ENCODE measurements at regions not wholly inside any gene's neighbourhood (a gene's known extent, or its start where the extent isn't known, plus 50 kb on each side); places are given as distances from the start of the nearest gene placed in this dataset.

DNA sequence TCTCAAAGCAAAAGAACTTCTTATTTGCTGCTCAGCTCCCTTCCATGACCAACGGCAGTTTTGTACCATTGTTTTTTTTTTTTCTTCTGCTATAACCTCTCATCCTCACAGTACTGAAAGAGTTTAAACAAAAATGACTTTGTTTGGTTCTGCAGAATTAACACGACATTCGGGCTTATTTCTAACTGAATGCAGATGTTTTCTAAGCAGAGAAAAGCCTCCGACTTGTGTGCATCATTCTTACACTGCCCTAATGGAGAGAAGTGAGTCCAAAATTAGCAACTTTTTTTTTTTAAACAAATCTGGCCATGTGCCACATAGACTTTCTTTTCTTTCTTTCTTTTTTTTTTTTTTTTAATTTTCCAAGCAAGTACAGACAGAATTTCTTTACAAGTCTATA, 382.7 kb downstream of the HDGFL1 start:
- no peak overlapping the region for H3K4me3 ChIP-seq (ENCODE audit: low read length)
- DNase-seq (ENCODE audit: low read depth) = peak; percentile 25
- TF ChIP-seq, protein P1, sequence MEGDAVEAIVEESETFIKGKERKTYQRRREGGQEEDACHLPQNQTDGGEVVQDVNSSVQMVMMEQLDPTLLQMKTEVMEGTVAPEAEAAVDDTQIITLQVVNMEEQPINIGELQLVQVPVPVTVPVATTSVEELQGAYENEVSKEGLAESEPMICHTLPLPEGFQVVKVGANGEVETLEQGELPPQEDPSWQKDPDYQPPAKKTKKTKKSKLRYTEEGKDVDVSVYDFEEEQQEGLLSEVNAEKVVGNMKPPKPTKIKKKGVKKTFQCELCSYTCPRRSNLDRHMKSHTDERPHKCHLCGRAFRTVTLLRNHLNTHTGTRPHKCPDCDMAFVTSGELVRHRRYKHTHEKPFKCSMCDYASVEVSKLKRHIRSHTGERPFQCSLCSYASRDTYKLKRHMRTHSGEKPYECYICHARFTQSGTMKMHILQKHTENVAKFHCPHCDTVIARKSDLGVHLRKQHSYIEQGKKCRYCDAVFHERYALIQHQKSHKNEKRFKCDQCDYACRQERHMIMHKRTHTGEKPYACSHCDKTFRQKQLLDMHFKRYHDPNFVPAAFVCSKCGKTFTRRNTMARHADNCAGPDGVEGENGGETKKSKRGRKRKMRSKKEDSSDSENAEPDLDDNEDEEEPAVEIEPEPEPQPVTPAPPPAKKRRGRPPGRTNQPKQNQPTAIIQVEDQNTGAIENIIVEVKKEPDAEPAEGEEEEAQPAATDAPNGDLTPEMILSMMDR (conservative IDR thresholded peaks at IDR 0.05; ENCODE audit: low read length) = no peak

DNA sequence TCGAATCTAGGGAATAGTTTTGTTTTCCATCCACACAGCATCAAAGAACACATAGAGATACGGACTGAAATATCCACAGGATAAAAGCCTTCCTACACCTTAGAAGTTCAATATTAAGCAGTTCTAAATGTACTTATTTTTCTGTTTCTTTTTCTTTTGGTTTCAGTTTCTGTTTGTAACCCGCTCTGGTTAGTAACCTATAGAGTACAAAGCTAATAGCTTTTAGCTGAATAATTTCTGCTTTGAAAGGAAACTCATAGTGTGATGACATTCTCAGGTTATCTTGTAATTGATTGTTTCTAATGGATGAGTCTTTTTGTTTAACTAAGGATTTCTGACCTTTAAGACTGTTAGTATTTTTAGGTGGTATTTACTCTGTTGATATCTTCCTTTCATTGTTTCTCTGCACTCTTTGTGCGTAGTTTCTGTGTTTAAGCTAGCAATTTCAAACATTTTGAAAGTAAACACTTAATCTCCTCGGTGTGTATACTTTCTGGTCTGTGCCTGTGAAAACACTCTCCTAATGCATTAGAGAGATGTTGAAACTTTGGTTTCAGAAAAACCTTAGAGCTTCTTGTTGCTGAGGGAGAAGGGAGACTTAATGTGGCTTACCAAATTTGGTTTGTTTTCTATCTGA, 385.5 kb downstream of the HDGFL1 start:
- DNase-seq (ENCODE audit: low read depth) = no peak
- TF ChIP-seq, protein P1 (conservative IDR thresholded peaks at IDR 0.05; ENCODE audit: low read length) = no peak
- peak overlapping the region; percentile 11 for H3K4me3 ChIP-seq (ENCODE audit: low read length)

DNA sequence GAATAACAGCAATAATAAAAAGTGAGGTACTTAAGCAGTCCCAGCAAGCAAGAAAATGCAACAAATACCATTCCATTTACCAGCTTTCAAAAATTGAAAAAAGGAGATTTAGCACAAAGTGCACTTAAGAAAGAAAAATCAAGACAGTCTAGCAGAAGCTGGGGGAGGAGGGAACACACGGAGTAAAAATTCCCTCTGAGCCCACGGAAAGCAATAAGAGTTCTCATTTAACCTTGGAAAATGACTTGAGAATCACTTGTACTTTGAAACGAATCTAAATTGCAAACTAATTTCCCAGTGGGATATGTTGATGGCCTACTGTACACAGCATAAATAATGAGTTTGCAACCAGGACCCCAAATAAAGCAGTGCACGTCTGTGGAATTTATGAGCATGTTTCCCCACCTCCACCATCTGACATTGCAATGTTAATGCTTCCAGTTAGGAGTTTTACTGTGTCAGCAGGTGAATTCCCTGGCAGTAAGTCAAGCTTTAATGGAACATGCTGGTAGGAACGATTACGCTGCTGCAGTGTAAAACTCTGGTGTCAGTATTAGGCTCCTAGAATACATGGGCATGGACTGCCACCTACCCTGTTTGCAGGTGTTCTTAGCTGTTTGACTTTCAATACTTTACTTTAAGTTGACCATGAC, 386.8 kb downstream of the HDGFL1 start:
- TF ChIP-seq, protein P1 (conservative IDR thresholded peaks at IDR 0.05; ENCODE audit: low read length) = no peak
- no peak for DNase-seq (ENCODE audit: low read depth)
- H3K4me3 ChIP-seq (ENCODE audit: low read length) = no peak overlapping the region

DNA sequence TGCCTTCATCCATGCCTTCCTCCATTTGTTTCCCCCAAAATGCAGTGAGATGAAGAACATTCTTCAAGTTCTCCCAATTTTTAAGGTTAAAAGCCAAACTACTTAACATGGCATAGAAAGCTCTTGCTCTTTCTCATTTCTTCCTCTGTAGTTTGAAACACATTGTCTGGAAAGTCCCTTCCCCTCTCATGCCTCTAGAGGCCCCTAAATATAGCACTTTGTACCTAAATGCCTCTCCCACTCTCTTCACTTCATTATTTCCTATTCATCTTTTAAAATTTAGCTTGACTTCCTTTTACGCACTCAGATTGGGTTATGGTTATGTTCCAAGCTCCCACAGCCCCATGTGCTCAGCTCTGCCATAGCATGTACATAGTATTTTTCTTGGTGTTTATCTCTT, 389.3 kb downstream of the HDGFL1 start:
- no peak overlapping the region for H3K4me3 ChIP-seq (ENCODE audit: low read length)
- no peak for DNase-seq (ENCODE audit: low read depth)
- TF ChIP-seq, protein P1 (conservative IDR thresholded peaks at IDR 0.05; ENCODE audit: low read length) = no peak

DNA sequence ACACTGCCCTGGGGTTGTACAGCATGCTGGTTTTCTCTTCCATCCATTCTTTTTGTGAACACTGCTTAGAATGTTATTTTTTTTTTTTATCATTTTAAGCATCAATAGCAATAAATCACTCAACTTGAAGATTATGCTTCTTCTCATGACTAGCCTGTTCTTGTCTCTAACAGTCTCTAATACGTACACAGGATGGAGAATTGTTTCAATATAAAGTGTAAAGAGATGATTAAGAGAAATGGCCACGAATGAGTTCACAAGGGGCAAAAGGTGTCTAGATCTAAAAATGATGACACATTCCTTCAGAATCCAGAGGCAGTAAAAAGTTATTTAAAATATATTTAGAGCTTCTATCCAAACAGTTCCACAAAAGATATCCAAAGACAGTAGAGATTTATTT, 390.2 kb downstream of the HDGFL1 start:
- DNase-seq (ENCODE audit: low read depth) = no peak
- TF ChIP-seq, protein P1 (conservative IDR thresholded peaks at IDR 0.05; ENCODE audit: low read length) = no peak
- H3K4me3 ChIP-seq (ENCODE audit: low read length) = no peak overlapping the region

DNA sequence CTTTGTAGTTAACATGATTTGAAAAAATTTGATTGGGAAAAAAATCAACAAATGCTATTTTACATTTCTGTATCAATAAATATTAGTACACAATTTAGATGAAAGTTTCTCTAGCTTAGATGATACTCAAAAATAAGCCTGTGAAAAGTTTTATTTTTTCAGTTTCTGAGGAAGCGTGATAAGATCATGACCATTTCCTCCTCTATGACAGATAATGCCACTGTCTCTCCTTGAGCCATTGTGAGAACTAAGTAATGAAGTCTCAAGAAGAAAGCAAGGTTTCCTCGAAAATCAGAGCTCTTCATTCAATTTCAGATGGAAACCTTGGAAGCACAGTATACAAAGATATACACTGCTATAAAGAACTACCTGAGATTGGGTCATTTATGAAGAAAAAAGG, 395.0 kb downstream of the HDGFL1 start:
- no peak overlapping the region for H3K4me3 ChIP-seq (ENCODE audit: low read length)
- no peak for DNase-seq (ENCODE audit: low read depth)
- TF ChIP-seq, protein P1 (conservative IDR thresholded peaks at IDR 0.05; ENCODE audit: low read length) = no peak

DNA sequence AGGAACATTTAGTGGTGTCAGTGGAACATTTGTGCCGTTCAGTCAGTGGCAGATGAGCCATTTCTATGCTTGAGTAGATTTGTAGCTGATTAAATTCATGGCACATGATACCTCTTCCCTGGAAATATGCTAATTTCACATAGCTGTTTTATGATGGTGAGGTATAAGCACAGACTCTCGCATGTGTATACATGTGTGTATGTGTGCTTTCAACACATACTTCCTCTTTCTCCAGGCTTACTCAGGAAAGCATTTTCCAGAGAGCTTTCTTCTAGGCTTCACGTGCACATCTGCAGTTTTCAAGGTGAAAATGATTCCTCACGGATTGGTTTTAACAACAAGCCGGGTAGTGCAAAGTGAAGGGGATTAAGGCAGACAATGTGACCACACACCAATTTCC, 396.5 kb downstream of the HDGFL1 start:
- TF ChIP-seq, protein P1 (conservative IDR thresholded peaks at IDR 0.05; ENCODE audit: low read length) = no peak
- no peak overlapping the region for H3K4me3 ChIP-seq (ENCODE audit: low read length)
- no peak for DNase-seq (ENCODE audit: low read depth)
